COR-L47 (cell line): ENCODE measurements at regions not wholly inside any gene's neighbourhood (a gene's known extent, or its start where the extent isn't known, plus 50 kb on each side); places are given as distances from the start of the nearest gene placed in this dataset.
"Not testable (repeated sequence)": the region's sequence is repeated elsewhere in the genome, so short reads cannot be mapped to it uniquely, and the experiment has no call there.

ENCODE experiments used
- DNase-seq: peaks from one replicate; lab custom pipeline; 2025; lab: John Stamatoyannopoulos, UW

DNA sequence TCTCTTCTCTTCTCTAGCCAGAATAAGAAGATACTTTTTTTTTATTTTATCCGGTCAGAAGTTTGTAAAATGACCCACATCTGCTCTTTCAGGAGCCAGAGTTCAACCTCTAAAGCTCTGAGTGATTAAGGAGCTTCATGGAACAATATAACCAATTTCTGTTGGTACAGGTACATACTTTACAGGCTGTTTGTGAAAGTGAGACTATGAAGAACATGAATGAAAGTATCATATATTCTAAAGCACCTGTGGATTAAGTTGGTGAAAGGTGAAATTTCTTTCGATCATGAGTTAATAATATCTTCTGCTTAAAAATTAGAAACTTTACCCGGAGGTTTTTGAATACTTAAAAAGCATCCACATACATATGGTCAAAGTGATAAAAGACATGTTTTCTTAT is 65.2 kb downstream of the DMRT2 start:
- no peak for DNase-seq

DNA sequence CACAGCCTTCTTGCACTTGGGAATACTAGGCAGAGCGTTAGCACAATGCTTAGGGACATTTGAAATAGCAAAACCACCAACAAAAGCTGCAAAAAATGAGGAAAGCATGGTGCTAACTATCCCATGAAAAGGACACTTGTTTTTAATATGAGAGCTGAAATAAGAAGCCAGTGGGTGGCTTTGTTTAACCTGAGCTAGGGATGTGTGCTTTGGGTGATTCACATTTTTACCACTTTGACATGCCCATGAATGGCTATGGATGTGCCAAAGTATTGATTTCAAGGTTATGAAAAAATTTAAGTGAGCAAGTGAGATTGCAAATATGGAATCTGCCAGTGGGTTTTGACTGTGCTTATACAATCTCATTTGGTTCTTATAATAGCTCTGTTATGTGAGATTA is 67.3 kb downstream of the DMRT2 start:
- DNase-seq: no peak

DNA sequence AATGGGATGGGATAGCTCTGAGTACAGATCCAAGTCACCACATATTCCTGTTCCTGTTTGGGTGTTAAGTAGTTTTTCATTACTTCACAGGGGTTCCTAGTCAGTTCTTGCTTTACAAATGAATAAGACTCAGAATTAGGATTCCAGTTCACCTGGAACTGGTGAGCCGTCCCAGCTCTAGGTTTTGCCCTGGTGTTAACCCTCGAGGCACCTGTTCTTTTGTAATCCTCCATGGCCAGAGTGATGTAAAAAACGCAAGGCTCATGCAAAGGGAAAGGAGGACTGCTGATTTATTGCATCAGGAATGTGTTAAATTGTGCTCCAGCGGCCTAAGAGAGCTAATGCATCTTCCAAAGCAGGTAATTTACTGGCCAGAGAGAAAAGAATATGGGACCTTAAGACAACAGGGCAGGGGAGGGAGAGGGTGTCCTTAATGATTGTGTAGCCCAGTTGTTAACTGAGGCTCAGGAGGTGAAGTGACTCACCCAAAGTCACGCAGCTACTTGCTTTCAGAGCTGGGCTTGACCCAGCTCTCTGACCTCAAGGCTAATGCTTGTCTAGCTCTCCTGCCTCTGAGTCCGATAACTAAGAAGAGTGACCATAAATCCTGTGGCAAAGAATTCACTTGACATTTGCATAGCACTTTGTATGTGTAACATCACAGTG is 70.5 kb downstream of the DMRT2 start:
- DNase-seq: no peak

DNA sequence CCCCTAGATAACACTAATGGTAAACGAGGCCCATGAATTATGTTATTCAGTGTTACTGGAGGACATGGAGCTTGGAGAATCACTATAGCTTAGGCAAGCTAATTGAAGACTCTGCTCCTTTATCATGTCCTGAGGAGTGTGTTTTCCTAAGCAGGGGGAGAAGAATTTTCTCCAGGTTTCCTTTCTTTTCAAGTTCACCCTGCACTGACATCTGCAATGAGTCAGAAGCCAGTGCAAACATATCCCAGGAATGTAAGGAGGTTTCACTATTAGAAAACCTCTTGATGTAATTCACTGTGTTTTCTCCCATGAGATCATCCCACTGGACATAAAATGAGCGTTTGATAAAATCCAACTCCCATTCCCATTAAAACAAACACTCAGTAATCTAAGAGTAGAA is 75.6 kb downstream of the DMRT2 start:
- DNase-seq: no peak

DNA sequence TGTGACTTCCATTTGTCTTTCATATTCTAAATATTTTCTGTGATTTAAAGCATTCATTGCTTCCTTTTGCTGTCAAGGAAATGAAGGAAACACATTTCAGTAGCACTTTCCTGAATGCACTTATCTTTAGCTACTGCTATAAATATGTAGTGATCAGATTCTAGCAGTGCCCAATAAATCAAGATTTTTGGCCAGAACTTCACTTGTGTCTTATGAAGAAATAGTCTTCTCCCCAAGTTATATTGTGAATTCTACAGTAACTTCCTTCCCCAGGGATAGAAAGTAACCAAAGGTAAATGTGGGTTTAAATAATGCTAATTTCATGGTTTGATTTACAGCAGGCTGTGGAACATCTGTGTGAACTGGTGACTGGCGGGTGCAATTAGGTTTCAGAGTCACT is 77.9 kb downstream of the DMRT2 start:
- no peak for DNase-seq

DNA sequence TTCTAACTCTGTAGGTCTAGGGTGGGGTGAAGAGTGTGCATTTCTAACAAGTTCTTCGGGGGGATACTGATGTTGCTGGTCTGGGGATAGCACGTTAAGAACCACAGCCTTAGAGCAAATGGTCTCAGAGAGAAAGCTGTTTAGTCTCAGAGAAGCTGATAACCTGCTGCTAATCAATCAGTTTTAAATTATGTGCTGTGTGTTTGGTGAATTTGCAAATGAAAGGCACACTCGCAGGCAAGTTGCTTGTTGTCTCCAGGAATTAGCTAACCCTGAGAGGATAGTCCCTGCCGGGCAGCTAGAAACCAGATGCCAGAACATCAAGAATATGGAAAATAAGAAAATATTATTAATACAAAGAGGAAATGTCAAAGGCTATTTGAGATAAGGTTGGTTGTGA is 79.2 kb downstream of the DMRT2 start:
- DNase-seq: no peak

DNA sequence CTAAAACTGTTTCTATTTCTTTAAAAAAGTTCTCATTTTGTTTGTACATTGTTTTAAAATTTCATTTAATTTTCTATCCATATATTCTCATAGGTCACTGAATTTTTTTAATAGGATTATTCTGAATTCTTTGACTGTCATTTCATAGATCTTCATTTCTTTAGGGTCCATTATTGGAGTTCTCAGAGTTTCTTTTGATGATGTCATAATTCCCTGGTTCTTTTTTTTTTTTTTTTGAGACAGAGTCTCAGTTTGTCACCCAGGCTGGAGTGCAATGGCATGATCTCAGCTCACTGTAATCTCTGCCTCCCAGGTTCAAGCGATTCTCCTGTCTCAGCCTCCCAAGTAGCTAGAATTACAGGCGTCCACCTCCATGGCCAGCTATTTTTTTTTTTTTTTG is 89.9 kb downstream of the DMRT2 start:
- no peak for DNase-seq

DNA sequence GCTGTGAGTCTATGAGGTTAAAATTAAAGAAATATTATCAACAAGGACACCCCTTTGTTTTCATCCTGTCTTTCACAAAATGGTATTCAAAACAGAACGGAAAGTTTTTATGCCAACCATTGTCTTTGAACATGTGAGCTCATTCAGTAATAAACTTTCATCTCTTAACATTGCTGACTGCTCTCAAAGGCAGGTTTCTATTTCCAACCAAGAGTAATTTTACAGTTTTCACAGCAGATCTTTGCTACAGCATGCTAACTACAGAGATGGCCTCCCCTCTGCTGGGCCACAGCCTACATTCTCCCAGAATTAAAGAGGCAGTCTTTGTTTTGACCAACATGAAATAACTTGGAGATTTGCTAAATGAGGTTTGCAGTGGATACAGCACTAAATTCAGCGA is 101.5 kb downstream of the DMRT2 start:
- no peak for DNase-seq

DNA sequence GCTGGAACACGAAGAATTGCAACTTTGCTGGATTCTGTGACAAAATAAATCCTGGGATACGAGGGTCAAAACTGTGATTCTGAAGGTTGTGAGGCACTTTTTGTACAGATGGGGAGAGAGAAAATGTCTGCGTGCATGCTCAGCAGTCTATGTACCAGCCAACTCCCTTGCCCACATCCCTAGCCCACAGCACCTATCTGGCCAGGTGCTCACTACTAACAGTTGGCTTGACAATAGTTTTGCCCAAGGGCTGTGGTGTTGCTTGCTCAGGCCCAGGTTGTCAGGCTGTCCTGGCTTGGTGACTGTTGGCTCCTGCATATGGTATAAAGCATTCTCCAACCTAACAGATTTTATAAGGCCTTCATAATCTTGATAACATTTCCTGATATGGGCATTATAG is 102.0 kb downstream of the DMRT2 start:
- no peak for DNase-seq

DNA sequence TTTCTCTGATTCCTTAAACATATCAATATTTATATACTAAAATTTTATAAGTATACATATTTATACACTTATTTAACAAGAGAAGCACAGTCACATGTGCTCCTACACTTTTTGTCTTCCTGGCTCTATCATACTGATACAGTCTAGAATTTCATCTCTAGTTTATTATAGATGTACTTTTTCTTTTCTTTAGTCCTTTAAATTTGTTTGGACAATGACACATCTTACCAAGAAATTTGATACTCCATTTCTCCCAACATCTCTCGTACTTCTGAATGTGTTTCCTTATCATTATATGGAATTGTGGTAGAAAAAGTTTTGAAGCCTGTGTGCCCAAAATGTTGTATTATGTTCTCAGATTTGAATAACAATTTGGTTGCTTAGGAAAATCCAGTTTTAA is 104.6 kb downstream of the DMRT2 start:
- no peak for DNase-seq

DNA sequence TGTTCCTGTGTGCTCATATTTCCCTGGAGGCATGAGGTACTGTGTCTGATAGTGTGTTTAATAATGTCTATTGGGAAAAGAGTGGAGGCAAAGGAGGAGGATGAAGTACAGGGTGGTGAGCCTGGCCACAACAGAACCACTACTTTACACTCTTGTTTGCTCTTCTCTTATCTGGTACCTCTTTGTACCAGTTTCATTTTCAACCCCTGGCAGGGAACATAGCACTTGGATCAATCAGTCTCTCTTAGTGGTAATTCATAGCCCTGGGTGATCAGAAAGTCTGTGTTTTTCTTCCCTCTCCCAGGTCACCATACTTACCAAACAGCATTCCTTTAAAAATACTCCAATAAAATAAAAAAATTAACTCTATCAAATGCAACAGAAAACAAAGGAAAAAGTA is 105.4 kb downstream of the DMRT2 start:
- no peak for DNase-seq

DNA sequence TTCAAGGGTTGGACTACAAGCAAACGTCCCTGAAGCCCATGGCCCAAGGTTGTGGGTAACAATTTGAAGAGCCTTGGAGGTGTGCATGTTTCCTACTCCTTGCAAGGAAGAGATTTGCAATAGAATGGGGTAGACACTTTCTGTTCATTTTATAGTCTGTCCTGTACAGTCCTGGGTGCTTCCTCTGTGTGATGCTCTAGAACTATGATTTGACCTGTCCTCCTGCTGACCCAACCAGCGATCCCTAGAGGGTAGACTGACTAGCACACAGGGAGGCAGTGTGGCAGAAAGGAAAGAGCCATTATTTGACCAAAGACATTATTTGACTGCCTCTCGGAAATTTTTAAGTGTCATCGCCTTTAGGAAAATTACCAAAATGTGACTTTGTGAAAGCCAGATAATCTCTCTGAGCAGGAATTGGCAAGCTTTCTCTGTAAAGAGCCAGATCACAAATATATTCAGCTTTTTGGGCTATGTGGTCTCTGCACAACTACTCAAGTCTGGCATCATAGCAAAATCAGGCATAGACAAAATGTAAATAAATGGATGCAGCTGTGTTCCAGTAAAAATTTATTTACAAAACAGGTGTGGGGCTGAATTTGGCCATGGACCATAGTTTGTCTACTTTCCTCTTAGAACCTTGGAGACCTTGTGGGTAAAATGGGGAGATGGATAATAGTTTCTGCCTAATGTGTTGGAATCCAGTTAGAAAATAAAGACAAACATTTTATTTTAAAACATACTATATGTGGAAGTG is 106.8 kb downstream of the DMRT2 start:
- no peak for DNase-seq

DNA sequence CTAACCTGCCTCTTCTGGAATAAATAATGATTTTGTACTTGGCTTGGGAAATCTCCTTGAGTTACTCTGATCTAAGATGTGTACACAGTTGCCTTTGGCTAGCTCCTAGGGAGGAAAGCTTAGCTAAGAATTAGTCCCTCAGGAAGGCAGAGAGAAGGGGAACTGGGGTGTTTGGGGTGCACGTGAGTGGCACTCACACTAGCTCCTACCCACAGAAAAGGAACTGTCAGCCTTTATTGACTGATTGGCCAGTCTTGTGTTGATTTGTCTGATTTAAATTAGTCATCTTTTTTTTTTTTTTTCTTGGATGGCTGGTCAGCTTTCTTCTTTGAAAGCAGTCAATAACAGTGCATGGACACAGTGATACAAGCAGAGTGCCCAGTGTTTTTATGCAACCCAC is 107.7 kb downstream of the DMRT2 start:
- DNase-seq: no peak

DNA sequence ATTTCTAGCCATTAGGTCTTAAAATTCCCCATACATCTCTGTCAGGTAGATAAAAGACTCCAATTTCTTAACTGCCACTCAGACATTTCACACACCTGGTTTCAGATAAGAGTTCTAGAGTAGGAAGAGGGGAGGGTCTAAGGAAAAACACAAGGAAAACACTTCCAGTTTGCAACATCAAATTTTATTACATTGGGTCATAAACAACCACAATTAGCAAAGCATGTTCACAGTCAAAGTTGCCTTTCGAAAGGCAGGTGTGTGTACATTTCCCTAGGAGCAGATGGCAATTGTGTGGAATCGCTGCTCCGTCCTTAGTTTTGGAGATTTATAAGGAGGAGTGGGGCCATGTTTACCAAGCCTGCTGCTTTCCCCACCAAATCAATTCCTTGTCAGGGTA is 120.8 kb downstream of the DMRT2 start:
- no peak for DNase-seq

DNA sequence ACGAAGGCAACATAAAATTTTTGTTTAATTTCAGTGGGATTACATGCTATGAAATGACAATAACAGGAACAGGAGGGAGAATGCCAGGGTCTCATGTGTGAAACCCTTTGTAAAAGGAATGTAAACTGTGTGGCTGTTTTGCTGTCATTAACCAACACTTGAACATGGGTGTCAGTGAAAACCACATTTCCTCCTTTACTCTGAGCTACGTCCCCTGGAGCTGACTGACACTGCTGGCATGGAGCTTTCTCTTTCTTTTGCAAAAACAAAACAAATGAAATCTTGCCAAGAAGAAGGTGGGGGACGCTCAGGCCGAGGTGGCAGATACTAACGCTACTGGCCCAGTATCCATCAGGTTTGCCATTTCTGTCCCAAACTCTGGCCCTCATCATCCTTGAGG is 121.4 kb downstream of the DMRT2 start:
- no peak for DNase-seq

DNA sequence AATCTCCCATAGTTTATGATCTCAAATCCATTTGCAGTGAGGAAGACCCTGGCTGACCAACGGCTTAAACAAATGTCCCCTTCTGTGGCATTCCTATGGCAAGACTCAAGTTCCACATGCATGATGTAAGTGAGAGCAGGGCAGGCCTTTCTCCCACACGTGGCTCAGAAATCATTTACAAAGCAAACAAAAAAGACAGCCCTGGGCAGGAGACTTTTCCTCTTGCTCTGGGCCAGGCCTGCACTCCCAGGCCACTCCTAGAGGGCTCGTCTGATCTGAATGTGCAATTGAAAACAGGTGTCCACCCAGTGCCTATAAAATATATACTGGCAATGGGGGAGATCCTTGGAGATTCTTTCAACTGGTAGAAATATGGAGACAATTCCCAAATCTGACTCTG is 123.1 kb downstream of the DMRT2 start:
- DNase-seq: no peak

DNA sequence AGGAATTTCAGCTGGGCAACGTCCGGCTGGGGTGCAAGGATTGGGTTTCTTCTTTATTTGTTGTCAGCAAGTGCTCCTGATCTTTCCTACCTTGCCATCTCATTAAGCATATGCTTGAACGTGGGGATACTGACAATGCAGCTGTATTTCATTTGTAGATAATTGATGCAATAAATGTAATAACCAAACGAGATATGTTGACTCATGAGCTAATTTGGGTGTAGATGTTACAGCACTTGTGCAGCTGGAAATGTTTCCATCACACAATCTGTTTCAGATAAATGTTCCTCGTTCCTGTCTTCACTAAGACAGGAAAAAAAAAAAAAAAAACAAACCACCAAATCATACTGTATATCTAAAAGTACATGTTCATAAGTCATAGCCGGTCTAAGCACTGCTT is 123.8 kb downstream of the DMRT2 start:
- no peak for DNase-seq

DNA sequence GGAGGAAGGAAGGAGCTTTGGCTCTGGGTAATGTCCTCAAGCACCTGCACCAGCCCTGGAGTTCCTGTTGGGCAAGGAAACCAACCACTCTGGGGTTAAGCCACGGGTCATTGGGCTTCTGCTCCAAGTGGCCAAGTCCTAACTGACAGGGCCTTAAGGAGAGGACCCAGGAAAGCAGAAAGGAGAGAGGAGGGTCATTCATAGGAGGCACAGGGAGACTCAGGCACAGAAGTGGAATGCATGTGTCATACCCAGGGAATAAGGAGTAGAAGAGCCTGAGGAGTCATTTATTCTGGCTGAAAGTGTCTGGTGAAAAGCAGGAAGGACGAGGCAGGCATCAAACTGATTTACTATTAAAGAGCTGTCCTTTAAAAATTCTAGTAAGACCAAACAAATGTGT is 129.2 kb downstream of the DMRT2 start:
- DNase-seq: no peak

DNA sequence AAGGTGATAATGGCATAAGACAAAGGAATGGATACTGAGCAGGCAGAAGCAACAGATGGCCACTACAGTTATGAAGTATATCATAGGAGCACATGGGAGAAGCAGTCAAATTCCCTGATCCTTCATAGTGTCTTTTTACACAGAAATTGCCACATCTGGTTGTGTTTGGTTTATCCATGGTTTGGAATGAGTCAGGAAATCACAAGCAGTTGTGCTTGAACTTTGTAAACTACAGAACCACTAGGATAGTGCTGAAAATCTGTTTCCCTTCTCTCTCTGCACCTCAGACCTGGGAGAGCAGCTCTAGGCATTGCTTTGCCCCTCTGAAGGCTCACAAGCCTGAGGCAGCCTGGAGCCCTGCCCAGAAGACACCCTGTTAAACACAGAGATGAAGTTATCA is 134.0 kb downstream of the DMRT2 start:
- DNase-seq: no peak

DNA sequence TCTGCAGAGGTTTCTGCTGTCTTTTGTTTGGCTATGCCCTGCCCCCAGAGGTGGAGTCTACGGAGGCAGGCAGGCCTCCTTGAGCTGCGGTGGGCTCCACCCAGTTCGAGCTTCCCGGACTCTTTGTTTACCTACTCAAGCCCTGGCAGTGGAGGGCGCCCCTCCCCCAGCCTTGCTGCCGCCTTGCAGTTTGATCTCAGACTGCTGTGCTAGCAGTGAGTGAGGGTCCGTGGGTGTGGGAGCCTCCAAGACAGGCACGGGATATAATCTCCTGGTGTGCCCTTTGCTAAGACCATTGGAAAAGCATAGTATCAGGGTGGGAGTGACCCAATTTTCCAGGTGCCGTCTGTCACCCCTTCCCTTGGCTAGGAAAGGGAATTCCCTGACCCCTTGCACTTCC is 137.0 kb downstream of the DMRT2 start:
- not testable (repeated sequence) for DNase-seq

DNA sequence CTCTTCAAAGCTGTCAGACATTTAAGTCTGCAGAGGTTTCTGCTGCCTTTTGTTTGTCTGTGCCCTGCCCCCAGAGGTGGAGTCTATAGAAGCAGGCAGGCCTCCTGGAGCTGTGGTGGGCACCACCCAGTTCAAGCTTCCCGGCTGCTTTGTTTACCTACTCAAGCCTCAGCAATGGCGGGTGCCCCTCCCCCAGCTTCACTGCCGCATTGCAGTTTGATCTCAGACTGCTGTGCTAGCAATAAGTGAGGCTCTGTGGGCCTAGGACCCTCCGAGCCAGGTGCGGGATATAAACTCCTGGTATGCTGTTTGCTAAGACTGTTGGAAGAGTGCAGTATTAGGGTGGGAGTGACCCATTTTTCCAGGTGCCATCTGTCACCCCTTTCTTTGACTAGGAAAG is 145.5 kb downstream of the DMRT2 start:
- DNase-seq: not testable (repeated sequence)

DNA sequence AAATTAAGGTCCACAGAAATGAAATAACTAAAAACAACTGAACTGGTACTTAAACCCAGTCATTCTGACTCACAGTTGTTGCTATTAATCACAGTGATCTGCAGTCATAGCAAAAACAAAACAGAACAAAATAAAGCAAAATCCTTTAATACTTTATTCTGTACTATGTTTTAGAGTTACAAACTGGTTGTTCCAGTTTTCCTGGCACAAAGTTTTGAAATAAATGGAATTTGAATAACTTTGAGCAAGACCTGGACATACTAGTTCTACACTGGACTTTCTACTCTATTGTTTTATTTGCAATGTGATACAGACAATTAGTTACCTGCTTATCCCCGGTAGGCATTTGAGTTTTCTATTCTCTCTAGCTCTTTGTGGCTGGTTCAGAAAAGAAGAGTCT is 147.9 kb downstream of the DMRT2 start:
- DNase-seq: no peak

DNA sequence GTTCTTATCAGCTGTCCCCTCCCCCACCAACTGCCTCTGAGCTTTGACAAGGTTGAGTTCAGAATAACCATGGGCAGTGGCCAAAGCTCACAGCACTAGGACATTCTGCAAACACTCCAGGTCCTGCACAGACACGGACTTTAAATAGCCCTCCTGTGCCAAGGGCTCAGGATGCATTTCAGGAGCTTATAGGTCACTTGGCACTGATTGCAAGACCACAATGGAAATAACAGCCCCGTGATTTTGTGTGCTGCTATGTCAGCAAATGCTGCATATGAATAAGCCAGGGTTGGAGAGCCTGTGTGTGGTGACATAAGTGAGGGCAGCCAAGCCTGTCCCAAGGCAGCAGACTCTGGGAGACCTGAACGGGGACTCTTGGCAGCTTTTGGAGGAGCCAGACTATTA is 150.7 kb downstream of the DMRT2 start:
- no peak for DNase-seq

DNA sequence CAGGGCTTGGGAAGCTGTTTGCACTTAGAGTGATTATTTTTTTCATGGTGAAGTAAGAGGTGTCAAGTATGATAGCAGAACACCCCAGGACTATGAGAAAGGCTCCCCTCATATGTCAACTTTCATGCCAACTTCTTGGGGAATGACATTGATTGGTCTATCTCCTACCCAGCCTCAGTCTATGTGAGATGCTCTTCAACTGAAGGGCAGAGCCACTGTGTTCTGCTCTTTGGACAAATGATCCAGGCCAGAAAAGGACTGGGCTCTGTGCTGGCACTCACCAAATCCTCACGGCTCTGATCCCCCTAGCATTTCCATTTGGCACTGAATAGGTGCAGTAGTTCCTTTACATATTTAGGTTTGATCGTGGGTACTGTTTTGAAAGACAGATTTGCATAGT is 151.1 kb downstream of the DMRT2 start:
- DNase-seq: no peak
